ENCODE measurements at regions not wholly inside any gene's neighbourhood (a gene's known extent, or its start where the extent isn't known, plus 50 kb on each side); places are given as distances from the start of the nearest gene placed in this dataset.
"Not testable (repeated sequence)": the region's sequence is repeated elsewhere in the genome, so short reads cannot be mapped to it uniquely, and the experiment has no call there.

DNA sequence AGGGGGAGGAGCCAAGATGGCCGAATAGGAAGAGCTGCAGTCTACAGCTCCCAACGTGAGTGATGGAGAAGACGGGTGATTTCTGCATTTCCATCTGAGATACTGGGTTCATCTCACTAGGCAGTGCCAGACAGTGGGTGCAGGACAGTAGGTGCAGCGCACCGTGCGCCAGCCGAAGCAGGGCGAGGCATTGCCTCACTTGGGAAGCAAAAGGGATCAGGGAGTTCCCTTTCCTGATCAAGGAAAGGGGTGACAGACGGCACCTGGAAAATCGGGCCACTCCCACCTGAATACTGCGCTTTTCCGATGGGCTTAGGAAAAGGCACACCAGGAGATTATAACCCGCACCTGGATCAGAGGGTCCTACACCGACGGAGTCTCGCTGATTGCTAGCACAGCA lies 121.1 kb upstream of the SESTD1 start:
- H3K4me1 ChIP-seq (ENCODE audit: control insufficient read depth, extremely low read depth, insufficient read depth, low read length); POLR2A ChIA-PET; FAIRE-seq: not testable (repeated sequence)

GRCh38 chr2:179383975-179384374 lies 119.3 kb upstream of the SESTD1 start:
- H3K79me2 ChIP-seq (ENCODE audit: control insufficient read depth, insufficient read depth, low read length): no peaks in the 10 kb centered on the region
- no peak overlapping the region for H3K27ac ChIP-seq (ENCODE audit: insufficient read depth, low read depth, low read length)
- BruUV-seq (replicated peaks): no TSS peak
- ChIA-PET POLR2A (no interaction called here), CTCF (interaction anchor here (1.6 kb wide), 1 partner anchor 14 kb away, joined by 3 read pairs; no protein-coding TSS in a partner anchor)
- TF ChIP-seq GATA2 (IDR thresholded peaks at IDR 0.05; ENCODE audit: insufficient read depth, insufficient read length, low read depth, low read length) (no peak), POLR2A (IDR thresholded peaks at IDR 0.05; ENCODE audit: low read depth, low read length) (no peak), MYC (IDR thresholded peaks at IDR 0.05; ENCODE audit: low read depth, low read length) (no peak), CTCF (IDR thresholded peaks at IDR 0.05; ENCODE audit: extremely low read depth in 1 of 2, insufficient read depth in 1 of 2, low read depth in 1 of 2, low read length in 2 of 2) (no peak), FOS (IDR thresholded peaks at IDR 0.05; ENCODE audit: borderline replicate concordance, insufficient read depth, low read length) (no peak), POLR2AphosphoS5 (IDR thresholded peaks at IDR 0.05; ENCODE audit: insufficient read depth, low read depth, low read length) (no peak), EZH2 (IDR thresholded peaks at IDR 0.05; ENCODE audit: borderline replicate concordance, low read depth, low read length, severe bottlenecking) (no peak), JUN (IDR thresholded peaks at IDR 0.05; ENCODE audit: borderline replicate concordance, insufficient read depth, insufficient read length, low read depth) (no peak)
- TF ChIP-seq, protein P1, sequence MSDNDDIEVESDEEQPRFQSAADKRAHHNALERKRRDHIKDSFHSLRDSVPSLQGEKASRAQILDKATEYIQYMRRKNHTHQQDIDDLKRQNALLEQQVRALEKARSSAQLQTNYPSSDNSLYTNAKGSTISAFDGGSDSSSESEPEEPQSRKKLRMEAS (IDR thresholded peaks at IDR 0.05; ENCODE audit: insufficient read depth, insufficient read length): no peak
- H3K9ac ChIP-seq (replicated peaks; ENCODE audit: extremely low read depth, insufficient read depth, low read length): no peak overlapping the region
- no peak overlapping the region for H3K4me2 ChIP-seq (ENCODE audit: insufficient read depth, low read length)
- DNase-seq (ENCODE audit: low read depth, low spot score) (no peak), FAIRE-seq (no peak)
- H3K27me3 ChIP-seq (ENCODE audit: control insufficient read depth in 2 of 2, insufficient read depth in 2 of 2, low read length in 2 of 2): no peaks in the 10 kb centered on the region
- no peak overlapping the region for H3K4me3 ChIP-seq (replicated peaks in 1 of 3; ENCODE audit: insufficient read depth in 1 of 3, low read depth in 1 of 3, low read length in 3 of 3)
- intact Hi-C loops (cut with micrococcal nuclease): no loop called here
- no peaks in the 10 kb centered on the region for H3K36me3 ChIP-seq (ENCODE audit: control insufficient read depth in 2 of 2, extremely low read depth in 1 of 2, insufficient read depth in 2 of 2, low read length in 2 of 2)
- H3K9me1 ChIP-seq (replicated peaks; ENCODE audit: control insufficient read depth, extremely low read depth, insufficient read depth, low read length): no peaks in the 10 kb centered on the region
- no peak overlapping the region for H2AFZ ChIP-seq (ENCODE audit: low read depth, low read length)
- dilution Hi-C loops (cut with MboI; ENCODE audit: extremely low pct_ligation_motif_present, low sequenced_read_pairs): no loop called here
- H3K9me3 ChIP-seq (replicated peaks; ENCODE audit: control insufficient read depth, insufficient read depth, low read length): no peaks in the 10 kb centered on the region
- H4K20me1 ChIP-seq (replicated peaks; ENCODE audit: control insufficient read depth, extremely low read depth, insufficient read depth, low read length): no peaks in the 10 kb centered on the region
- no peaks in the 10 kb centered on the region for H3K4me1 ChIP-seq (ENCODE audit: control insufficient read depth, extremely low read depth, insufficient read depth, low read length)

More for the DNA sequence above, 121.1 kb upstream of the SESTD1 start:
- DNase-seq (ENCODE audit: low read depth, low spot score); H3K27ac ChIP-seq (ENCODE audit: insufficient read depth, low read depth, low read length); intact Hi-C loops (cut with micrococcal nuclease); H3K9me1 ChIP-seq (replicated peaks; ENCODE audit: control insufficient read depth, extremely low read depth, insufficient read depth, low read length); dilution Hi-C loops (cut with MboI; ENCODE audit: extremely low pct_ligation_motif_present, low sequenced_read_pairs); H3K27me3 ChIP-seq (ENCODE audit: control insufficient read depth in 2 of 2, insufficient read depth in 2 of 2, low read length in 2 of 2); CTCF ChIA-PET; H3K9me3 ChIP-seq (replicated peaks; ENCODE audit: control insufficient read depth, insufficient read depth, low read length); H3K36me3 ChIP-seq (ENCODE audit: control insufficient read depth in 2 of 2, extremely low read depth in 1 of 2, insufficient read depth in 2 of 2, low read length in 2 of 2); H3K4me3 ChIP-seq (replicated peaks in 1 of 3; ENCODE audit: insufficient read depth in 1 of 3, low read depth in 1 of 3, low read length in 3 of 3); H4K20me1 ChIP-seq (replicated peaks; ENCODE audit: control insufficient read depth, extremely low read depth, insufficient read depth, low read length); BruUV-seq (replicated peaks); H3K79me2 ChIP-seq (ENCODE audit: control insufficient read depth, insufficient read depth, low read length); H2AFZ ChIP-seq (ENCODE audit: low read depth, low read length); H3K4me2 ChIP-seq (ENCODE audit: insufficient read depth, low read length); H3K9ac ChIP-seq (replicated peaks; ENCODE audit: extremely low read depth, insufficient read depth, low read length): not testable (repeated sequence)
